Heart right ventricle (tissue), 16 donors: ENCODE measurements at regions not wholly inside any gene's neighbourhood (a gene's known extent, or its start where the extent isn't known, plus 50 kb on each side); places are given as distances from the start of the nearest gene placed in this dataset.

Experiments
- ATAC-seq, 8 donors: fragments of 200-7000 bp; cut with Tn5 transposase; one replicate each; pipeline ENCODE4 v1.9.1; 2020; ENCODE audit warnings: mild to moderate bottlenecking in 8 of 8, moderate library complexity in 8 of 8, moderate number of reproducible peaks in 1 of 8
- DNase-seq, 2 donors: peaks; one replicate each; pipeline ENCODE4 v3.0.0-alpha.2; 2020
- H3K27ac ChIP-seq, 10 donors: fragments of 200-600 bp; sonication (generic) in 2 of 10; one replicate each; pipeline versions ENCODE4 v1.5.0 to v1.8.0; 2020 to 2022; ENCODE audit warnings: mild to moderate bottlenecking in 3 of 10
- H3K27me3 ChIP-seq, 7 donors: fragments of 200-600 bp; one replicate each; pipeline ENCODE4 v1.8.0; 2021 to 2022; ENCODE audit warnings: mild to moderate bottlenecking in 2 of 7
- H3K36me3 ChIP-seq, 9 donors: fragments of 200-600 bp; sonication (generic) in 1 of 9; one replicate each; pipeline versions ENCODE4 v1.5.0 to v1.8.0; 2020 to 2022; ENCODE audit warnings: mild to moderate bottlenecking in 2 of 9
- H3K4me1 ChIP-seq, 9 donors: fragments of 200-600 bp; sonication (generic) in 1 of 9; one replicate each; pipeline versions ENCODE4 v1.5.0 to v1.8.0; 2020 to 2022; ENCODE audit warnings: mild to moderate bottlenecking in 4 of 9
- H3K4me3 ChIP-seq, 10 donors: fragments of 200-600 bp; sonication (generic) in 2 of 10; one replicate each; pipeline versions ENCODE4 v1.5.0 to v1.8.0; 2020 to 2022; ENCODE audit warnings: mild to moderate bottlenecking in 7 of 10, moderate library complexity in 2 of 10
- H3K9me3 ChIP-seq, 11 donors: fragments of 200-600 bp in 10 of 11; sonication (generic) in 2 of 11; one replicate each; pipeline versions ENCODE4 v1.5.0 to v1.8.0; 2013 to 2022; ENCODE audit warnings: mild to moderate bottlenecking in 2 of 11, control low read depth in 1 of 11, moderate library complexity in 1 of 11
- WGBS, 2 donors: extraction: QIAGEN DNeasy Blood & Tissue Kit; methylation state at CpG; one replicate each; pipeline ENCODE4 v1.1.7; 2013; ENCODE audit warnings: inconsistent platforms in 1 of 2; 5-methylcytosine and 5-hydroxymethylcytosine counted together
- intact Hi-C, 10 donors: fragments of 100-400 bp; cut with DNase I; formaldehyde crosslinking; loops; one replicate each; pipeline versions ENCODE4 v1.11.1 to v1.14.2; 2022
- TF ChIP-seq, protein P1 (sequence below), 9 donors: fragments of 200-600 bp; sonication (generic) in 2 of 9; IDR thresholded peaks; one replicate each; pipeline versions ENCODE4 v1.5.0 to v1.8.0; 2021 to 2022; ENCODE audit warnings: antibody characterized with exemption in 9 of 9, mild to moderate bottlenecking in 5 of 9, moderate library complexity in 1 of 9
- donor health status: Arrhythmogenic right ventricular cardiomyopathy.
- donor health status: ischemic (EF 13 %, LVEDD 7.1; RV severe dilation, severe dysfunction).
- donor health status: healthy with polysubstance abuse.
- donor health status: DM: no; HTN: yes; CAD: no.
- donor health status: DM: no; HTN: no; CAD: no.
- donor health status: ischemic (EF 25% LVEDD 6.9; RV normal size, moderate dysfunction).
- donor health status: ischemic (EF 25% LVEDD 5.7; RV mildly dilated, moderate dysfunction).
- donor health status: healthy.
- donor health status: DM: yes; HTN: yes; CAD: no.
- donor health status: Ischemic cardiomyopathy.
- donor health status: ischemic (EF 35%, LVEDD 5.7; RV mildly dilated, moderate dysfunction).
- donor health status: nonischemic (EF 11% LVEDD 7.7; RV severe dilation, severe dysfunction).
- donor health status: DM: yes; HTN: yes; CAD: no.
- donor health status: PGD.
- donor health status: ischemic (EF 29% LVEDD 5.4; RV normal size, mild dysfunction).
- donor health status: nonischemic (EF 23%, LVEDD 6.1; RV moderate dilation, normal function).

DNA sequence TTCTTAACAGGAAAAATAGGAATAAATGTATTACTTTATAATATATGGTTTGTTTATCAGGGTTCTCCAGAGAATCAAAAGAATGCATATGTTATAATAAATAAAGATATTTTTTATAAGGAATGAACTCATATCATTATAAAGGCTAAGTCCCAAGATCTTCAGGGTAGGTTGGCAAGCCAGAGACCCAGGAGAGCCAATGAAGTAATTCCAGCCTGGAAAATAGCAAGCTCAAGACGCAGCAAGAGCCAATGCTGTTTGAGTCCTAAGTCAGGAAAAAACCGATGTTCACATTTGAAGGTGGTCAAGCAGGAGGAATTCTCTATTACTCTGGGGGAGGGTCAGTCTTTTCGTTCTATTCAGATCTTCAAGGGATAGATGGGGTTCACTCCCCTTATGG lies 490.0 kb downstream of the PCDH20 start:
- Histone ChIP-seq H3K4me3 (no peak overlapping the region), H3K4me1 (no peaks in the 10 kb centered on the region), H3K27me3 (no peaks in the 10 kb centered on the region), H3K9me3 (no peaks in the 10 kb centered on the region), H3K27ac (no peak overlapping the region), H3K36me3 (no peaks in the 10 kb centered on the region)
- 70 to 90% methylated on average over 3 of the region's 3 CpGs for WGBS, 2 donors
- TF ChIP-seq, protein P1, sequence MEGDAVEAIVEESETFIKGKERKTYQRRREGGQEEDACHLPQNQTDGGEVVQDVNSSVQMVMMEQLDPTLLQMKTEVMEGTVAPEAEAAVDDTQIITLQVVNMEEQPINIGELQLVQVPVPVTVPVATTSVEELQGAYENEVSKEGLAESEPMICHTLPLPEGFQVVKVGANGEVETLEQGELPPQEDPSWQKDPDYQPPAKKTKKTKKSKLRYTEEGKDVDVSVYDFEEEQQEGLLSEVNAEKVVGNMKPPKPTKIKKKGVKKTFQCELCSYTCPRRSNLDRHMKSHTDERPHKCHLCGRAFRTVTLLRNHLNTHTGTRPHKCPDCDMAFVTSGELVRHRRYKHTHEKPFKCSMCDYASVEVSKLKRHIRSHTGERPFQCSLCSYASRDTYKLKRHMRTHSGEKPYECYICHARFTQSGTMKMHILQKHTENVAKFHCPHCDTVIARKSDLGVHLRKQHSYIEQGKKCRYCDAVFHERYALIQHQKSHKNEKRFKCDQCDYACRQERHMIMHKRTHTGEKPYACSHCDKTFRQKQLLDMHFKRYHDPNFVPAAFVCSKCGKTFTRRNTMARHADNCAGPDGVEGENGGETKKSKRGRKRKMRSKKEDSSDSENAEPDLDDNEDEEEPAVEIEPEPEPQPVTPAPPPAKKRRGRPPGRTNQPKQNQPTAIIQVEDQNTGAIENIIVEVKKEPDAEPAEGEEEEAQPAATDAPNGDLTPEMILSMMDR (IDR thresholded peaks at IDR 0.05) = no peak
- no peak for DNase-seq
- no peak for ATAC-seq
- intact Hi-C loops = no loop called here

DNA sequence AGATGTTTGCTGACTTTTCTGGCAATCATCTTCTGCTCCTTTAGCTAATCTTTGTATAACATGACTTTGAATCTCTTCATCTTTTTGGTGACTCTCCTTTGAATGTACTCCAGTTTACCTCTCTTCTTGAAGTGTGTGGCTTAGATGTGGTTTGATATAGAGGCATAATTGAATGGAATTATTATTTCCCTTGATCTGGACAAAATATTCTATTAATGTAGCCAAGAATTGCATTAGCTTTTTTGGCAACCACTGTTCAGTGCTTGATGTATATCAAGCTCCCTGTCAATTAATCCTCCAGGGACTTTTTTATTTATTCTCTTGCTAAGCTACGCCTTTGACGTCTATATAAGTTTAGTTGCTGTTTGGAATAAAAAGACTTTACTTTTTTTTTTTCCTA lies 490.8 kb downstream of the PCDH20 start:
- no peak overlapping the region for H3K27ac ChIP-seq
- H3K36me3 ChIP-seq = no peaks in the 10 kb centered on the region
- H3K27me3 ChIP-seq = no peaks in the 10 kb centered on the region
- TF ChIP-seq, protein P1 (IDR thresholded peaks at IDR 0.05) = no peak
- H3K4me1 ChIP-seq = no peaks in the 10 kb centered on the region
- DNase-seq (no peak), ATAC-seq (no peak)
- intact Hi-C loops = no loop called here
- WGBS, 2 donors = 72 to 75% methylated on average over 2 of the region's 2 CpGs
- no peaks in the 10 kb centered on the region for H3K9me3 ChIP-seq
- H3K4me3 ChIP-seq = no peak overlapping the region

DNA sequence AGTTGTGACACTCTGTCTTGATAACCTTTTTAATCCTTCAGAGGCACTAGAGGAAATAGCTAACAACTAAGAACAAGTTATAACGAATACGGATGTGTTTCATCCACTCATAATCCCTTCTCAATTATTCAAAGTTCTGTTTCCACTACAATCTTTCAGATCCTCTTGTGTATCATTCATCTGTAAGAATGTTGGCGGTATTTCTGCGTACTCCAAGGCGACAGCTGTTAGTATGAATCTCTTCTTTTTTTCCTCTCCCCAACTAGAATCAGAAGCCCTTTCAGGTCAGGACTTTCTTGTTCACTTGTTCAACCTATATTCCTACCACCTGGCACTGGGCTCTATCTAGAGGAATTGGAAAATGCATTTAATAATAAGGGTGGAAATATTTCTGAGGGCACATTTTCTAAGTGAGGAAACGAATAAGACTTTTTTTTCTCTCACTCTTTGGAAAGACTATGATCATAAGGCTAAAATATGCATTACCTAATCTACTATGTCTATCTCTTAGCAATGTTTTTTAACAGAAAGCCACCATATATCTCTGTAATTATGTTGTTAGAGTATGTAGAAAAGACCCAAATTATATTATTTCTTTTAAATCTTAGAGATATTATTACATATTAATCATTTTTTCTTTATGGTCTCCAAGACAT lies 492.9 kb downstream of the PCDH20 start:
- H3K4me3 ChIP-seq = no peak overlapping the region
- TF ChIP-seq, protein P1 (IDR thresholded peaks at IDR 0.05) = no peak
- H3K4me1 ChIP-seq = no peaks in the 10 kb centered on the region
- no peaks in the 10 kb centered on the region for H3K9me3 ChIP-seq
- no peaks in the 10 kb centered on the region for H3K27me3 ChIP-seq
- no peaks in the 10 kb centered on the region for H3K36me3 ChIP-seq
- no peak for DNase-seq
- WGBS, 2 donors = 34% methylated on average over 6 of the region's 6 CpGs
- intact Hi-C loops = no loop called here
- H3K27ac ChIP-seq = no peak overlapping the region
- ATAC-seq = no peak

- Histone ChIP-seq H3K4me3 (no peak overlapping the region), H3K9me3 (no peaks in the 10 kb centered on the region), H3K4me1 (no peaks in the 10 kb centered on the region), H3K27me3 (no peaks in the 10 kb centered on the region), H3K27ac (no peak overlapping the region), H3K36me3 (no peaks in the 10 kb centered on the region)
- TF ChIP-seq, protein P1 (IDR thresholded peaks at IDR 0.05) = no peak
- DNase-seq (no peak), ATAC-seq (no peak)
- intact Hi-C loops = no loop called here
- WGBS, 2 donors = 26 to 38% methylated on average over 1 of the region's 1 CpG
Measured at GRCh38 chr13:60893801-60894200, 496.8 kb downstream of the TDRD3 start.
